T-helper 1 cell (primary cell): ENCODE measurements at regions not wholly inside any gene's neighbourhood (a gene's known extent, or its start where the extent isn't known, plus 50 kb on each side); places are given as distances from the start of the nearest gene placed in this dataset.
"Not testable (repeated sequence)": the region's sequence is repeated elsewhere in the genome, so short reads cannot be mapped to it uniquely, and the experiment has no call there.

Experiments
- DNase-seq, 5 donors: peaks; one replicate each; pipeline ENCODE4 v3.0.0-alpha.2; 2012 to 2020

- DNase-seq = no peak
These were observed 57.3 kb upstream of the NOVA1 start for GRCh38 chr14:26655128-26655527.

DNA sequence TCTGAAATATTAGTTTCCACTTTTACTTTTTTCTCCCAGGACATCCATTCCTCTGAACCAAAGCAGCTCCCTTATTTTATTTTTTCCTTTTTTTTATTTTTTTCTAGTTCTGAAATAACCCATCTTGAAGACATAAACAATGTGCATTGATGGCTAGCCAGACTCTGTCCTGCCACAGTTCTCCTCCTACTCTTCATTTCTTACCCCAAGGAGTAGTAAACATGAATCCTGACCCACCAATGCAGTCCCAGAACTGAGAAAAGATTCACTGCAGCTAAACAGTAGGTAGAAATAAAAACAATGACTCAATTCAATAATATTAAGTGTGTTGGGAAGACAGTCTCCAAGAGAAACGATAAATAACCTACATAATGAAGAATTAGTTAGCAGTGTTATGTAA is 65.7 kb upstream of the NOVA1 start:
- no peak for DNase-seq

DNA sequence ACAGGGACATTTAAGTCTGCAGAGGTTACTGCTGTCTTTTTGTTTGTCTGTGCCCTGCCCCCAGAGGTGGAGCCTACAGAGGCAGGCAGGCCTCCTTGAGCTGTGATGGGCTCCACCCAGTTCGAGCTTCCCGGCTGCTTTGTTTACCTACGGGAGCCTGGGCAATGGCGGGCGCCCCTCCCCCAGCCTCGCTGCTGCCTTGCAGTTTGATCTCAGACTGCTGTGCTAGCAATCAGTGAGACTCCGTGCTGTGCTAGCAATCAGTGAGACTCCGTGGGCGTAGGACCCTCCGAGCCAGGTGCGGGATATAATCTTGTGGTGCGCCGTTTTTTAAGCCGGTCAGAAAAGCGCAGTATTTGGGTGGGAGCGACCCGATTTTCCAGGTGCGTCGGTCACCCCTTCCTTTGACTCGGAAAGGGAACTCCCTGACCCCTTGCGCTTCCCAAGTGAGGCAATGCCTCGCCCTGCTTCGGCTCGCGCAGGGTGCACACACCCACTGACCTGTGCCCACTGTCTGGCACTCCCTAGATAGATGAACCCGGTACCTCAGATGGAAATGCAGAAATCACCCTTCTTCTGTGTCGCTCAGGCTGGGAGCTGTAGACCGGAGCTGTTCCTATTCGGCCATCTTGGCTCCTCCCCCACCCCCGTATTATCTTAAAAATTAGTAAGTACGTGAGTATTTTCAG is 81.0 kb upstream of the NOVA1 start:
- not testable (repeated sequence) for DNase-seq

DNA sequence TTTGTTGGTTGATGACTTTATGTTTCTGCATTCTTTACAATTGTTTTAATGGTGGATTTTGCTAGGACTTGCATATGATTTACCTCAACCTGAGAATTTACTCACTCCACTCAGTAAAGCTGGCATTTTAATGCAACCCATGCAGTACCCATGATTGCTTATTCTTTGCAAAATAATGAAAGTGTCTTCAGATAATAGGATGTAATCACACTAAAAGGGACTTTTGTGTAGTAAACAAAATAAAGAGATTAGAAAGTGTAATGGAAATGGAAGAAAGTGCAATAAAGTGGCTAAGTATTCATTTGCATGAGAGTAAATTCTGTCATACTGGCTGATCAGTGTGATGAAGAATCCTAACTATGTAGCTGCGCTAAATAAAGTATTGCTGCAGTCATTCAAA is 87.6 kb upstream of the NOVA1 start:
- DNase-seq = no peak

DNA sequence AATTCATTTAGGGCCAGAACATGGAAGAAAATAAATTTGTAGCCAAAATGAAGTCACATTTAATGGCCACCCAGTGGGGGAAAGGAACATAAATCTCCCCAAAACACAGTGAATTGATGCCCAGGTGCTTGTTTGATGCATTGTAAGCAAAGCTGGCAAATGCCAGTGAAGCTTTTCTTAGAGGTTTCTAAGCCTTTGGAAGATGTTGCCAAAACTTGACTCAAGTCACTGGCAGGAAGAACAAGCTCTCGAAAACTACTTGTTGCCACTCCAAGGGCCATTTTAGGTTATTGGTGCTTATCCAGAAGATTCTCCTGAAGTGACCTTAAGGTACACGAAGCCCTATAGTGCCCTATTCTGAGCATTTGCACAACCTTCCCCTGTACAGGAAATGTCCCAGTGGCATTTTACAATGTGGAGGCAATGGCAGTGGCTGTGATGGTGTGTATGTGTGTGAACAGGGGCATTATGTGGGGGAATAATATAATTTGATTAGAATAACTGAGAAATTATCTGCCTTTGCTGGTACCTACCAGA is 89.5 kb upstream of the NOVA1 start:
- no peak for DNase-seq

DNA sequence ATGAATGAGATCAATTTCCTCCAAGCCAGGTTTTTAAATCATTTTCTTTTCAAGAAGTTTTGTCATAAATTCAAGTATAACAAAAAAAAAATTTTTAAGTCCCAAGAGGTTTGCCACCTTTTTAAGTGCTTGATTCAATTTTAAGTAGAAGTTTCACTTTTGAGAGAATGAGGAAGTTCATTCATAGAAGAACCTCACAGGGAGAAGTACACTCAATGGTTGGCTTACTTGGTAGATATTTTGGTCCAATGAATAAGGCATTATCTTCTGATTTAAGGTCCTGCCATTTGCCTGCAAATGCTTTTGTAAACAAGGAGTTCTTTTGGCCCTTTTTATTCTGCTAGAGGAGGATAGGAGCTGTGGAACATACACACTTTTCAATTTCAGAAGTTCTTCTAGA is 96.7 kb upstream of the NOVA1 start:
- DNase-seq = no peak

- no peak for DNase-seq
These were observed 104.9 kb upstream of the NOVA1 start for GRCh38 chr14:26702721-26703230.

GRCh38 chr14:26703686-26704366 is 106.0 kb upstream of the NOVA1 start:
- DNase-seq = no peak

GRCh38 chr14:26707234-26707633 is 109.4 kb upstream of the NOVA1 start:
- no peak for DNase-seq

DNA sequence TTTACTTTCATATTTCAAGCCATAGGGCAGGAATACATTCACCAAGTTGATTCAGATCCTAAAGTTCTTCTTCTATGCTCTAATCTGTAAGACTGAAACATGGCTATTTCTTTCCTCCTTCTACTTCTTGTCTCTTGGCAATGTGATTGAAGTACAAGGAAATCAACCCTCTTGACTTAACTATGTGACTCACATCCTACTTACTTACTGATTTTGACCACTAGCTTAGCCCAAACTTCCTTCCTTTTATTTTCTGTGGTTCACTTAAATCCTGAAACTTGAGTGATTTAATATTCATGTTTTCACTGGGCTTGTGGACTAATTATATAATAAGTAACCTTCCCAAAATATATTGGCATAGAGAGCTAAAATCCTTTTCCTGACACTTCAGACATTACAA is 111.2 kb upstream of the NOVA1 start:
- no peak for DNase-seq

GRCh38 chr14:26719514-26719913 is 121.7 kb upstream of the NOVA1 start:
- no peak for DNase-seq

DNA sequence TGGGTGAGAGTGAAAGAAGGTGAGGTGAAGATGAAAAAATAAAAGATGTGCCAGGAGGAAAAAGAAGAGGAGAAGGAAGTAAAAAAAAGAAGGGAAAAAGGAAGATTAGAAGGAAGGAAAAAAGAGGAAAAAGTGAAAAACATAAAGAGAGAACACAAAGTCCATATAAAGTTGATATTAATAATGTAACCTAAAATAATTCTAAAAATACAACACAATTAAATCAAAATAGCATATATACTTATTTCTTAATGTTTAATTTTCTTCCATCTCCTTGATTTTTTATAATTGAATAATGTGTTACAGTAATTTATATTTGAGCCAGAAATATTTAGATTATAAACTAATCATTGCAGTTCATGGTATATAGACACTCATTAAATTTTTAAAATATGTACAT is 124.4 kb upstream of the NOVA1 start:
- DNase-seq = no peak

DNA sequence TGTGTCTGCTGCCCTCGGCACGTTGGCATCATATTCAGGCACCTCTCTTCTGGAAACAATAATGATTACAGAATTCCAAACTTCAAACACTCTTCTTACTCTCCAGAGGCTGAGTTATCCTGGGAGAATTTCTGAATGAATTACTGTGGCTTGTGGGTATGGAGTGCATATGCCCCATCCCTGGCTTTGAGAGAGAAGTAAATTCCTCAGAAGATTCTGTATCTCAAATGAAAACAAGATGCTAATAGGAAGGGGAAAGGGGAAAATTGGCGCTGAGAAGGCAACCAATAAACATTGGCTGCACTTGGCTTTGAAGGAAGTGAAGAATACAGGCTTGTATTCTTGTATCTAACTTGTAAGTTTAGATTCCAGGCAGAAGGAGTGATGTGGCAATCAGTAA is 132.0 kb upstream of the NOVA1 start:
- DNase-seq = no peak

GRCh38 chr14:26730929-26731618 is 133.2 kb upstream of the NOVA1 start:
- no peak for DNase-seq

GRCh38 chr14:26735811-26736210 is 138.0 kb upstream of the NOVA1 start:
- DNase-seq = no peak

- no peak for DNase-seq
These were observed 140.7 kb upstream of the NOVA1 start for GRCh38 chr14:26738571-26738970.

DNA sequence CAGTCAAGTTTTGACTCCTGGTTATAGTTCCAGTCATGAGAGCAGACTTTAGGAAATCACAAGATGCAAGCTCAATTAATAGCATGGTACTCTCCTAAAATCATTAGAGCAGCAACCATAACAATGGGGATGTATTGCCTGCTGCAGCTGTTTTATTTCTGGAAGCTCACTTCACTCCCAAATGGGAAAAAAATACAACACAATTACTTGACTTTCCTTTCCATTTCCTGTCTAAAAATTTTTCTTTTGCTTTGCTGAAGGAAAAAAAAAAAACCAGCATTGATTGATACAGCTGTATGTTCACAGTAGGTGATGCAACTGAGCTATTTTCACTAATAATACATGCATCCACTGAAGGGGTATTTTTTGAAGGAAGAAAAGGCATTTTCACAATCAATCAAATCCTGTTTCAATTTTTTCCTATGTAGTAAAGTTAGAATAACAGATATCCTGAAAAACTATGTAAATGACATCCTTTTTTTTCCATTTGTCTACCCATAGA is 143.9 kb upstream of the NOVA1 start:
- no peak for DNase-seq

GRCh38 chr14:26743284-26743683 is 145.5 kb upstream of the NOVA1 start:
- DNase-seq = no peak

DNA sequence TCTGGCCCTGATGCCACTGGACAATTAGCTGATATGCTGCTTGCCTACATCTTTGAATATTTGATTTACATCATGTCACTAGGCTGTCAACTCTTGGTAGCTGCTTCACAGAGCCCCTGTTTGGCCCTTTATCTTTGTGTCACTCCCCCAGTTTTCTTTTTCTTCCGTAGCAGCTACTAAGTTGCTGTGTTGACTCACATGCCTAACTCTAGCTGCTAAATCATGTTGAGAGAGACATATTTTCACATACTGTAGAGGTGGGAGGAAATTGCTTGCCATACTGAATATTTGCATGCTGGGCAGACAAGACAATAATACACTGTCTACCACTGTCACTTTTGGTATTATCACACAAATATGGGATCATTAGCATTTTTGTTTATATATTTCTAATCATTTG is 147.1 kb upstream of the NOVA1 start:
- DNase-seq = no peak

DNA sequence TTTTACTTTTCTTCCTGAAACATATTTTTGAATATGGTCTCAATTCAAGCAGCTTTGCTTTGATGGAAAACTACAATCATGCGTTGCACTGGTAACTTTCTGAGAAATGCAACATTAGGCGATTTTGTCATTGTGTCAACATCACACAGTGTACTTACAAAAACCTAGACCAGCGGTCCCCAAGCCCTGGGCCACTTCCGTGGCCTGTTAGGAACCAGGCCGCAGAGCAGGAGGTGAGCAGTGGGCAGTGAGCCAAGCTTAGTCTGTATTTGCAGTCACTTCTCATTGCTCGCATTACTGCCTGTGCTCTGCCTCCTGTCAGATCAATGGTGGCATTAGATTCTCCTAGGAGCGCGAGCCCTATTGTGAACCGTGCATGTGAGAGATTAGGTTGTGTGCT is 163.7 kb upstream of the NOVA1 start:
- DNase-seq = no peak

DNA sequence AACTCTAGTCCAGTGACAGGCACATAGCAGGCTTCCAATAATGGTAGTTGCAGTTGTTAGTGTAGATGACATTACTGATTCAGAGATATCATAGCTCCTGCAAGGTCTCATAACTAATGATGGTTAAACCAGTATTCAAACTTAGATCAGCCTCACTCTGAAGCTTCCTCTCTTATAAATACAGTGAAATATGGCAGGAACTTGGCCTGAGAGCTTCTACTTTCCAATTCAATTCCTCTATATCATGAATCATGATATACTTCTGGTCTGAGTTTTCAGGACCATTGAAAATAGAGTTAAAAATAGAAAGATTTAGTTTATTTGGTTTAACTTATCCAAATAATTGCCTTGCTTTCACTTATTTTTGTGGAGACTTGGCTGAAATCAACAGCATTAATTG is 167.5 kb upstream of the NOVA1 start:
- no peak for DNase-seq

- DNase-seq = no peak
These were observed 168.1 kb upstream of the NOVA1 start for GRCh38 chr14:26765768-26766520.

DNA sequence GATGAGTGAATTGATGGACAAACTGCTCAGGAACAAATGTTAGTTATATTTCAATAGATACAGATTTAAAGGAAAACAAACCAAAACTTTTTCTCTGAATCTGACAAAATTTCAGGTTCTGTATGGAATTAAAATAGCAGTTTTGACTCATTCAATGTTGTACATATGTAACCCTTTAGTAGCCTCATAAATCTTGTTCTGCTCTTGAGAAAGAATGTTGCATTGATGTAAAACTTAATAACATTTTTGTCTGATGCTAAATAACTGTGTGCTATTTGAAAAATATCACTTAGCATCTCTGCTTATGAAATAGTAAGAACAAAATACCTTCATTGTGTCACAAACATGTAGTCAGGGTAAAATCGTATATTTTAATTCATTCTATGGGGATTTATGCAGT is 168.9 kb upstream of the NOVA1 start:
- no peak for DNase-seq
